G401 (cell line): ENCODE measurements at regions not wholly inside any gene's neighbourhood (a gene's known extent, or its start where the extent isn't known, plus 50 kb on each side); places are given as distances from the start of the nearest gene placed in this dataset.

ENCODE experiments used
- DNase-seq: peaks from one replicate; pipeline ENCODE4 v3.0.0-alpha.2; 2015; ENCODE audit warnings: low spot score
- in situ Hi-C: cut with HindIII; loops from 2 replicates; pipeline ENCODE4 v1.10.0; 2016; ENCODE audit warnings: low sequenced_read_pairs, mixed read lengths

DNA sequence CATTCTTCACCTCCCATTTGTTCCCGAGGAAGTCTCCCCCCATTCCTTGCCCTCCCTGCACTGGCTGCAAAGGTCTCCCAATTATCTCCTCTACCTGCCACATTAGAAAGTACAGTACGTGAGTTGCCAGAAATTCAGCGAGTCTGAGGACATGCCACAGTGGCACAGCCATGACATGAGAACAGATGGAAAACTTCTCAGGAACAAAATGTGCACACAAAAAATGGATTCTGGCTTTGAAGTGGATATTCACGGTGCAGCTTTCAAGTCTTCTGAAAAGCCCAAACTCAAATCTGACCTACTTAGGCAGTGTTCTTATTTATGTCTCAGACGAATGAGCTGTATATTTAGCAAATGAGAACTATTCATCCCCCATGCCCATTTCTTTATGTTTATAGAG is 269.1 kb upstream of the ARID1B start:
- in situ Hi-C loops = no loop called here
- DNase-seq = peak; percentile 73

DNA sequence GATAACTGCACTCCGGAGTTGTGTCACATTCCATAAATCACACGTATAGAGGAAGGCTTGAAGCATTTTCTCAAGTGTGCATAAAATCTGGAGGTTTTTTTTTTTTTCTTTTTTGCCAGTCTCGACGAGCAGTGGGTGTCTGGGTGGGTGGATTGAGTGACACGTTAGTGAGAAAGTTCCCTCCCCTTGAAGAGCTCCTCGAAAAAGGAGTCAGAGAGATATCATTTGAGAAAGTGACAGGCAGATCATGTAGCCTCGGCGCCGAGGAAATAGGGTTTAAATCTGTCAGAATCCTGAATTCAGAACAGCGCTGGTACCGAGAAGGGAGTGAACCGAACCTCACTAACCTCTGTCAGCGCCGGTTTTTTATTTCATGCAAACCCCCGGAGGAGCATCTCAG is 269.5 kb upstream of the ARID1B start:
- in situ Hi-C loops = no loop called here
- no peak for DNase-seq

DNA sequence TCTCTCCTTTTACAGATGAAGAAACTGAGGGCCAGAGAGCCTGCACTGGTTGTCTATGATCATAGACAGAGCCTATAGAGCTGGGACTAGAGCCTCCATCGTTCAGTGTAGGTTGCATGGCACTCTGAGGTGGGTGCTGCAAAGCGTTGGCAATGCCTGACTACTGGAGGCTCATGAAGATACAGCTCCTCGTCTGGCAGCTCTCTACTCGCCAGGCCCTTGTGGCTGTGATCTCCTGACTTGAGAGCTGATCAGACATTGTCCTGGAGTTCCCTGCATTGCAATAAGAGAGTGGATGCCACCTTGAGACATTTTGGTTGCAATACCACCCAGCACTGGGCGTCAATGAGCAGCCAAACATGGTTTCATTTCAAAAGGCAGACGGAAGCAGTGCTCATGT is 270.1 kb upstream of the ARID1B start:
- DNase-seq = peak; percentile 13
- in situ Hi-C loops = no loop called here

DNA sequence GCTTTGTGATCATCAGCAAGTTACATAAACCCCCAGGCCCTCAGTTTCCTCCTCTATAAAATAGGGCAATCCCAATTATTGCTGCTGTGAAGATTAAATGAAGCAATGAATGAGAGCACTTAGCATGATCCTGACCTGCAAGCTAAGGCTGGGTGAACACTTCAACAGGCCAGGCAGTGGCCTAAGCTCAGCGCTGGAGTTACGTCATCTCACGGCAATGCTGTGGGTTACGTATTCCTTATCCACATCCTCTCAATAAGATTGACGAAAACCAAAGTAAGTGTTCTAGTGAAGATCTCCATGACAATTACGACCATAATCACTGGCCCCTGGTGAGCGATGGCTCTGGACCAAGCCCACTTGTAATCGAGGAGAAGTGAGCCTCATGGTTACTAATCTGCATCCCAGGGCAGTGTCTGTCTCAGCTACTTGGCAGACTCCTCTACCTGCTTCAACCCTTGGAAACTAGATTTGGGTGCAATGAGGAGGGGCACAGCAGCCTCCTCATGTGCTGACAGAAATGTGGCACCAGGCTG is 274.1 kb upstream of the ARID1B start:
- in situ Hi-C loops = no loop called here
- no peak for DNase-seq

DNA sequence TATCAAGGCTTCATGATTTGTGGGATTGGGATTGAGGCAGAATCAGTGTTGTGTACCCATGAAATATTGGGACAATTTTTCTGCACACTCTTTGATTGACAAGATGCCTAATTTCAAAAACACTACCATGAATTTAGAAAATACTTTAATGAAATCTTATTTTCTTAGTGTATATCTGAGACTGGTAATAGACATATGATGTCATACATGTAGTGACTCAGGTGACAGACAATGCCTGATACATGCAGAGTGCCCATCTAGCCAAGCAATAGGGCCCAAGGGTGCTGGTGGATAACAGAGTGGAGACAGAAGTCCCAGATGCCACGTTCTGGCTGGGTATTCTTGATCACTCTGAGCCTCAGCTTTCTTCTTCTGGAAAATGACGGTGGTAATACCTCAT is 279.6 kb upstream of the ARID1B start:
- in situ Hi-C loops = no loop called here
- DNase-seq = no peak

- in situ Hi-C loops = no loop called here
- no peak for DNase-seq
These were observed 289.3 kb upstream of the ARID1B start for GRCh38 chr6:156487877-156488276.

GRCh38 chr6:156485150-156485549 is 292.0 kb upstream of the ARID1B start:
- in situ Hi-C loops = no loop called here
- DNase-seq = no peak

DNA sequence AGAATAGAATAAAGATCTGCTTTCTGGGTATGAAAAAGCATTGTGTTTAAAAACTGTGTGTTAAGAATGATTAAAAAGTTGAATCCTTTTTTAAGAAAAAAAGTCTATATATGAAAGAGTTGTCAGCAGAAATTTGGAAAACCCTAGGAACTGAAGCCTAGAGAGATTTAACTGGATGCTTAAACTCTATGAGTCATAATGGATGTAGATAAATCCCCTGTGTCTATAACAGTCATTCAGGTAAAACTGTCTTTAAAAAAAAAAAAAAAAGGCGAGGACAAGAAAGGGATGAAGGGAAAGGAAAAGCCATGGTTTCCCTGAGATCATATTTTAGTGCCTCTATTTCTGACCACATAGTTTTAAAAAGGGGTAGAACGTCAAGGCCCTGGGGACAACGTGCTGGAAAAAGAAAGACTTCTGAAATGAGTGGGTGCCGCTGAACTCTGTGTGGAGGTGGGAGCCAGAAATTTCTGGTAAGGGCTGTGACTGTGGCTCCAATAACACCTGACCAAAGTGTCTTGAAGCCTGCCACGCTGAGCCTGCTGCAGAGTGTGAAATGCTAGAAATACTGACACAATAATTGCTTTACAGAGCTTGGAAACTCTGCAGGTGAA is 302.6 kb upstream of the ARID1B start:
- in situ Hi-C loops = no loop called here
- no peak for DNase-seq

DNA sequence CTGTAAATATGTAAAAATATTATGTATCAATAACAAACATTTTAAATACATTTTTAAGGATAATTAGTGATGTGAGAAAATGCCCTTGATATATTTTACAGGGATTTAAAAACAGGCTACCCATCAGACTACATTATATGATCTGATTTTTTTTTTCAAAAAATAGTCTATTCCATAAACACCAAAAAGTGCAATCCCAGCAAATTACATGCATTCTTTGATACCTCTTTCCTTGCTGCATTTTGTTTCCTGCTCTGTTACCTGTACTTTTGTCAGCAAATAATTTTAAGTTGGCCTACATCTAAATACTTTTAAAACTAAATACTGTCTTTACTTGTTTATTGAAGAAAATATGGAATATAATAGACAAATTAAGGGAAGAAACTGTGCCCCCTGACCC is 306.2 kb upstream of the ARID1B start:
- in situ Hi-C loops = no loop called here
- no peak for DNase-seq

DNA sequence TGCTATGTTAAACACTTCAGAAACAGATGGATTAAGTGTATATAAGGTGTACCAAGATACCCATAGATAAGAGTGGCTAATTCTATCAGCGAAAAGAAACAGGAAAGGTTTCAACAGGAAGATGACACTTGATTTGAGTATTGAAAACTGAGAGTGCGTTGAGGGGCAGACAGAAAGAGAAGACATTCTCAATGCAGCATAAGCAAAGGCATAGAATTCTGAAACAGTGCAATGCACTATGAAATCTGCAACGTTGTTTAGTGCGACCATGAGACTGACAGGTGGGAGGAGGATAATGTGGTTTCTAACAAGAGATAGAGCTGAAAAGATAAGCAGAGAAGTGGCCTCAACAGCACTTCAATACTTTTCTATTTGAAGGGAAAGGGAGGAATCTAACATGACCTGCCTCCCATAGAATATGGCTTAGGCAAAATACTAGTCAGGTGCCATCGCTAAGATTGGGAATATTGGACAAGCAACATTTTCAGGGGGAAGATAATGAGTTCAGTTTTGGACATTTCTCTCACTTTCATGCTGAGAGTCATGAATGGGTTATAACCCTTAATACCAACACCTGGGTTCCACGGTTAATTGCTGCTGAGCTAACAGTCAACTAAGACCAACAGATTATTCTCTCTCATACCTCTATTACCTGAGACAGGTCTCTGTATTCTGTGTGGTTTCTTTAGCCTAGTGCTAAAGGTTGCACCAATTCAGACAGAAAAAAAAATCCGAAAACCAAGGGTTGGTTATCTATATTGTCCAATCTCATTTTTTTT is 312.9 kb upstream of the ARID1B start:
- DNase-seq = no peak
- in situ Hi-C loops = no loop called here

DNA sequence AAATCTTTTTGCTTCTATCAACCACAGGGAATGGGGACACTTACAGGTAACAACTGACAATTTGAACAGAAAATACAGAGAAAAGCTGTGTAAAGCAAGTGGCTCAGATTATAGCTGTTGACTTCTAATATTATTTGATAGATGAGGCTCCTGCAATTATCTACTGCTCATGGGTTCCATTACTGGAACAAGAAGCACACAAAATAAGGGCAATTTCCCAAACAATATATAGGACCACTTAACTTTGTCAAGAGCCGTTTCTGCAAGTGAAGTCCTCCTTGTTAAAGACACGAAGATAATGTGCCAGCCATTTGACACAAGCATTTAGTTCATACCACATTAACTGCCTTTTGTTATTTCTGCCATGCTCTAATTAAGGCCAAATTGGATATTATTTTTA is 315.5 kb upstream of the ARID1B start:
- in situ Hi-C loops = no loop called here
- DNase-seq = no peak

- in situ Hi-C loops = no loop called here
- DNase-seq = no peak
These were observed 319.6 kb upstream of the ARID1B start for GRCh38 chr6:156457601-156458000.

DNA sequence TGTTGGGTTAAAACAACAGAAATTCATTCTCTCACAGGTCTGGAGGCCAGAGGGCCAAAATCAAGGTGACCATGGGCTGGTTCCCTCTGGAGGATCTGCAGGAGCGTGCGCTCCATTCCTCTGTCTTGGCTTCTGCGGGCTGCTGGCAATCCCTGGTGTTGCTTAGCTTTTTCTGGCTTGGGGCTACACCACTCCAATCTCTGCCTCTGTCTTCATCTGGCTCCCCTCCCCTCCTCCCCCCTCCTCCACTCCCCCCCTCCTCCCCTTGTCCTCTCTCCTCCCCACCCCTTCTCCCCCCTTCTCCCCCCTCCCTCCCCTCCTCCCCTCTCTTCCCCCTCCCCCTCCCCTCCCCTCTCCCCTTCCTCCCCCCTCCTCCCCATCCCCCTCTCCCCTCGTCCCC is 321.3 kb upstream of the ARID1B start:
- in situ Hi-C loops = no loop called here
- DNase-seq = no peak

DNA sequence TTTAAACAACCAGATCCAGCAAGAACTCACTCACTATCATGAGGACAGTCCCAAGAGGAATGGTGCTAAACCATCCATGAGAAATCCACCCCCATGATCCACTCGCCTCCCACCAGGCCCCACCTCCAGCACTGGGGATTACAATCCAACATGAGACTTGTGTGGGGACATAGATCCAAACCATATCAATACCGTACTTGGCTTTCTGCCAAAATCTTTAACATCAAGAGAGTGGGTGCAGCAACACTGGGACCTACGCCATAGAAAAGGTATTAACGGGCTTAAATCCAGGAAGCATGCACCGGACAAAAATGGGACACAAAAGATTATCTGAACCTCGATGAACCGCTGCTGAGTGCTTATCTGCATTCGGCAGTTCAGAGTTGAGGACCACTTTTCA is 322.3 kb upstream of the ARID1B start:
- in situ Hi-C loops = no loop called here
- no peak for DNase-seq

DNA sequence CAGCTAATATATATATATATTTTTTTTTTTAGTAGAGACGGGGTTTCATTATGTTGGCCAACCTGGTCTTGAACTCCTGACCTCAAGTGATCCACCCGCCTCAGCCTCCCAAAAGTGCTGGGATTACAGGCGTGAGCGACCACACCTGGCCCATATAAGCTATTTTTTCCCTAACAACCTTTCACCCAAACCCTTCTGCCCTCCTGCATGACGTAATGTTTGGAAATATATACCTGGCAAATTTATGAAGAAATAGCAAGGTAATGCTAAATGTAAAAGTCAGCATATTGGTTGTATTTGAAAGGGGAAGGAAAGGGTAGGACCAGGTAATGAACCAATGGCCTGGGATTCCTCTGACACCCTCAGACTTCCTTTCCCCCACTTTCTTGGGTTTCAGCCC is 325.5 kb upstream of the ARID1B start:
- in situ Hi-C loops = no loop called here
- no peak for DNase-seq

DNA sequence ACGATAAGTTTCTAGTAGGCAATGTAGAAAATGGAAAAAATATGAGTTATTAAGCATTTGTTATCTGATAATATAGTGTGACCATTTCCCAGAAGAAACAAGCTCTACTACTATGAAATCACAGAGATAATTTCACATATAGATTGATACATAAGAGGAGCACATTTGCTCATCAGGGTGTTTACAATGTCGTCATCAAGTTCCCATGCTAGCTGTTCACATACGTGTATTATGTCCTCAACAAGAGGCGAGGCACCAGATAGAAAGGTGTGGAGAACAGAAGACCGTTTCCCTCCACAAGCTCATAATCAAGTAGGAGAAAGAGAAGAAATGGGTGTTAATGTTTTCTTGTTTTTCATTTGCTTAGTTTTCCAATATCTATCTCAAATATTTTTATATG is 326.1 kb upstream of the ARID1B start:
- in situ Hi-C loops = no loop called here

GRCh38 chr6:156450421-156450820 is 326.8 kb upstream of the ARID1B start:
- in situ Hi-C loops = no loop called here
- no peak for DNase-seq

More for the DNA sequence above, 326.1 kb upstream of the ARID1B start:
- no peak for DNase-seq

DNA sequence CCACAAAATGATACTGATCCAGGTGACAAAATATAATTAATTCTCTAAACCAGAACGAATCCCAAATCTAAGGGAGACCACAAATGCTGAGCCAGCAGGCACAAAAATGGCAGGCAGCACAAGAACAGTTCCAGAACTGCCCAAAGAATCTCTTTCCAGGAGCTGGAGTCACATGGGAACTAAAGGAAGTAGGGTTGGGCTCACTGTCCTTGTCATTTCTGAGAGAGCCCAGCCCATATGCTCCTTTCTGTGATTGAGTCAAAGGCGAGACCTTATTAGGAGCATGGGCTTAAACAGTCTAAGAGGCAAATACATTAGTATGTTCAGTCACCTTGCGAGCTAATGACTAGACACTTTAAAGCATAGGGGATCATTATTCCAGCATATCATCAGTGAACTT is 327.6 kb upstream of the ARID1B start:
- peak; percentile 76 for DNase-seq
- in situ Hi-C loops = no loop called here

GRCh38 chr6:156449128-156449527 is 328.1 kb upstream of the ARID1B start:
- in situ Hi-C loops = no loop called here
- peak; percentile 96 for DNase-seq

DNA sequence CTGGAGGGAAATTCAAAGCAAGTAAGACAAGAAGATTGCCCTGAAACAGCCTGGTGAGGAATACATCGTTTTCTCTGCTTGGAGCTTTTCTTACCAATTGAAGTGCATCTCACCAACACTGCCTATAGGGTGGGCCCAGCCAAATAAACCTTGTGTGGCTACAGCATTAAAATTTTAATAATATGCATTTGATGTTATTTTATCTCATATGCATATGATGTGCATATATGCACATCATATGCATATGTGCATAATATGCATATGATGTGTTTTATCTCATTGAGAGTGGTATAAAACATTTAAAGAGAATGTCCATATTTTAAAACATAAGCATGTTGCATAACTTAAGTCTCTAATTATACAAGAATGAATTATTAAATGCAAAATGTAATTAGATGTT is 328.6 kb upstream of the ARID1B start:
- in situ Hi-C loops = no loop called here
- DNase-seq = peak; percentile 2

GRCh38 chr6:156440688-156441087 is 336.5 kb upstream of the ARID1B start:
- in situ Hi-C loops = no loop called here
- no peak for DNase-seq
